COR-L47 (cell line): ENCODE measurements at regions not wholly inside any gene's neighbourhood (a gene's known extent, or its start where the extent isn't known, plus 50 kb on each side); places are given as distances from the start of the nearest gene placed in this dataset.
A peak's percentile ranks its signal among the peaks of the same experiment; 100 is the strongest.
"Not testable (repeated sequence)": the region's sequence is repeated elsewhere in the genome, so short reads cannot be mapped to it uniquely, and the experiment has no call there.

Experiments
- DNase-seq: peaks from one replicate; lab custom pipeline; 2025; lab: John Stamatoyannopoulos, UW

DNA sequence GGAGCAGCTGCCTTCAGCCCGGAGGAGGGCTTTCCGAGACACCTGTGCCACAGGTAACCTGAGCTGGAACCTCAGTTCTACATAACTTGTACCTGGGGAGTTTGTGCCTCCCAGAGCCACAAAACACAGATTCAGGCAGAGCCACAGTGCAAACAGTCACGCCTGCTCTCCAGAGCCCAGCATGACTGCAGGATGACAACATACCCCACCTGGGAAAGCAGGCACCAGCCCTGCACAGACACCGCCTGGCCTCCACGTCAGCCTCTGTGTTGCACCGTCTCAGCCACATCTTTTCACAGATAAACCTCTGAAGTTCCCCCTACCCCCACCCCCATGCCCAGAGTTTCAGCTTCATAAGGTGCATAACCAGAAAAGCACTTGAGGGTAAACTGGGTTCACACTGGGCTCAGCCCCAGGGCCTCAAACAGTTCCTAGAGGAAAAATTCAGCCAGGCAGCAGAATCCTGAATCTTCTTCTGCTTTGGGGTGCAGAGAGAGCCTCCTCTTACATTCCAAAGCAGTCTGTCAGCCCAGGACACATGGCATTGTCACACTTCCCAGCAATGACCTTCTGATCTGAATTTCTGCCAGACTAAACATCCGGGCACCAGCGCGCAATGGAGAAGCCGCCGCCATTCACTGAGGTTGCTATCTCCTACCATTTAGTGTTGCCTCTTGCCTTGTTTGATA is 229.5 kb downstream of the TOMM20 start:
- DNase-seq: peak; percentile 32

DNA sequence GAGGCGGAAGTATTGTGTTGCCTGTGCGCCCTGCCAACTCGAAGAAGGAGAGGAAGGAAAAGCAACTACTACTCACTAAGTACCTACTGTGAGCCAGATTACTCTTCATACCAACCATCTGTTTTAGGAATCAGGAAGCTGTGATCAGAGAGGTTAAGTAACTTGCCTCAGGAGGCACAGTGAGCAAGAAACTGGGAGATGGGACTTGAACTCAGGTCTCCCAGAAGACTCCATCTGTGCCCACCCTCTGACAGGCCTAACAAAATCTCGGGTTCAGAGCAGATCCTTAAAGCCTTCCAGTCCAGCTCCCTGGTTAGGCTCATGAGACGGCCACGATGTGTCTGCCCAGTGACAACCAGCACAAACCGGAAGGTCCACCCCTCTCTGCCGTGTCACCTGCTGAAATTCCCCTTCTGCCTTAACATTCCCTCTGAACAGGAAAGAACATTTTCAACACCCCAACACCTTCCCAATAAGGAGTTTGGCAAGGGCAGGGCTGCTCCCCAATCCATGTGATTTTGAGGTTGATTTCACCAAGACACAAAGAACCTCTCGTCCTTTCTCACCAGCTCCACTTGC is 230.1 kb downstream of the TOMM20 start:
- no peak for DNase-seq

DNA sequence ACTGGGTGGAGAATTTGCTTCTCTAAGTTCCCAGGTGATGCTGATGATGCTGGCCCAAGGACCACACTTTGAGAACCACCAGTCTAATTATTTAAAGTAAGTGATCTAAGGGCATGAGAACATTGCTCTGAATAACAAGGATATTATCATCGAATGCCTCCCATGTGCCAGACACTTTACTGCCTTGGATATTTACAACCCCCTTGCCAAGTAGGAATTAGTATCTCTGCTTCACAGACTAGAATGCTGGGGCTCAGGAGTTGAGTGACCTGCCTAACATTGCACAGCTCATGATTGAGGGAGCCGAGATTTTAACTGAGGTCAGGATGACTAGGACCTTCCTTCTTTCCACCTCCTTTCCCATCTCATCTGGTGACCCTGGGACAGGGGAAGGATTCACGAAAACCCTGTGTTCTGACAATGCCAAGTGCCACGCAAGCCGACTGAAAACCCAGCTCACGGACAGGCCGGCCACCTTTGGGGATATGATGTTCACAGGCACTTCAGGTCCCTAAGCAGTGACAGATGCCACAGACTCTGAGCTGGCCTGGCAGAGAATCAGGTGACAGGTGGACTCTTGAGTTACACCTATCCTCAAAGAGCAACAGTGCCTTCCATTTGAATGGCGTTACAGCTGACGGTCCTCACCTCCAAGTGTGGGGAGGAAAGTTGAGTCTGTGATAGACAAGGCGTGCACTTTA is 230.7 kb downstream of the TOMM20 start:
- no peak for DNase-seq

DNA sequence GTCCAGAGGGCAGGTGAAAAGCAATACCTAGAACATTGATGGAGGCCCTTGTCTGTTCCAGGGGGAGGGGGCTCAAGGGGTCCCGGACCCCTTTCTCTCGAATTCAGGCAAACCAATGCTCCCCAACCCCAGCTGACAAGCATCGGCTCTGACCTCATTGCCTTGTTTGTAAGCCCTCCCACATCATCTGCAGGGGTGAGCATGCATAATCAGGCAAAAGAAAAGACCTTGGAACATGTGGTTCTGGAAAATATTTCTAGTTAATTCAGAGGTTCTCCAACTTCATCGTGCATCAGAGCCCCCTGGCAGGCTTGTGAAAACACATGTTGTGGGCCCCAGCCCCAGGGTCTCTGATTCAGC is 231.3 kb downstream of the TOMM20 start:
- no peak for DNase-seq

DNA sequence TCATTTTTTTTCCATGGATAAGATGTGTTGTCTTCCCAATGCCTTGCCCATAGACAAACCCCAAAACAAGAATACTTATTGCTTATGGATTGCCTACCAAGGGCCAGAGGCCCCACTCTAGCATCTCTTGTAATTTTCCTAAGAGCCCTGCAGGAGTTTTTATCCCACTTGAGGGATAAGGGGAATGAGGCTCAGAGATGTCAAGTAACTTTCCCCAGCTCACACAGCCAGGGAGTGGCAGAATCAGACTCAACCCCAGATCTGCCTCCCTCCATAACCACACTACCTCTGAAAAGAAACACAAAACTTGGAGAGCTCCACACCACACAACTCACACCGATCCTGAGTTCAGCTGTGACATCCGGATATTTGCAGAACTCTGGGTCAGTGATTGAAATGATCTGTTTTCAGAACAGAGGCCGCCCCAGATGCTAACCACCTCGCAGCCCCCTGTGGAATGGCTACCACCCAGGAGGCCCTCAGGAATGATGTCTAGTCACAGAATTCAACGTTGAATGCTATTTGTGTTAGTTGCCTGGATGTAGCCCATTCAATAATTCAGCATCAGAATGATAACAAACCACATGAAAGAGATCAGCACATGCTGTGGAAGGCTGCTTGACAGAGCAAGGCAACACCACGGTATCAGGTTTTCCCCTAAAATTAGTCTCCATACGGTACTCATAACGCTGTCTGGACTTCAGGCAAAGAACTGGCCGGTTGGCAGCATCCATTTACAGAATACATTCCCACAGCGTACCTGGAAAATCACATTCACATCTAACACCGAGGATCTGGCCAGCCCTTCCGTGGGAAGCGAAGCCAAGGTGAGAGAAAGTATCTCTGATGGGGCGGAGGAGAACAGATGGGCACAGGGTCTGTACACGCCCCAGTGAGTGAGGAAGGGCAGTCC is 231.9 kb downstream of the TOMM20 start:
- no peak for DNase-seq

DNA sequence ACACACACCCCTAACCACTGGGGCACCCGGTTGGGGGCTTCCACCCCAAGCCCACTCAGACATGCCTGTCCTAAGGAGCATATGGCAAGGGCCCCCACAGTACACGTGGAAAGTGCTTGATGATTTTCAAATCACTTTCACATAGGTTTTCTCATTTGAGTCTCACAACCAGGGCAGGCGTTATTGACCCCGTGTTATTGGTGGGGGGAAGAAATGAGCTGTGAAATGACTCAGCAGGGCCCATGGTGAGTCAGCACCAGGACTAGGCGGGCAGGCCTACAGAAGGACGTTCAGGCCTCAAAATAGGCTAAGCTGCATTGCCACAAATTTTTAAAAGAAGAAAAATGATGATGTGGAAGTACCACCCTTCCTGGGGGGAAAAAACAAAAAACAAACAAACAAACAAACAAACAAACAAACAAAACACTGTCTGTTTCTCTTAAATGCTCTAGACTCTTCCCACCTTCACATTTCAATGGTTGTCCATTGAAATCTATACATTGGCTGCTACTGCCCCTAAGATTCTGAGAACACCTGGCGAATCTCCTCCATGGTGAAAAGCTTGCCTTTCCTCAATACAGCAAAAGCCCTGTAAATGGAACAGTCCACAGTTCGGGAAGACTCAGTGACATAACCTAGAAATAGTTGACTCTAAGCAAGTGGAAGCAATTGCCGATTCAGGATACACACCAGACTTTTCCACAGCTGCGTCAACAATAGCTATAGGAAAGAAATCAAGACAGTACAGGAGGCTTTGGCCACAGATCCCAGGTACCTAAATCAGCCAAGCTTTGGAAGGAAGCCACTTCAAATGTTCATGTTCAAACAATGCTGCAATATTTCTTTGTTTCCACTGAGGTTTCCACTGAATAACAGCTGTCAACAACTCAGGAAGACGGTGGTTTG is 234.7 kb downstream of the TOMM20 start:
- peak; percentile 76 for DNase-seq

DNA sequence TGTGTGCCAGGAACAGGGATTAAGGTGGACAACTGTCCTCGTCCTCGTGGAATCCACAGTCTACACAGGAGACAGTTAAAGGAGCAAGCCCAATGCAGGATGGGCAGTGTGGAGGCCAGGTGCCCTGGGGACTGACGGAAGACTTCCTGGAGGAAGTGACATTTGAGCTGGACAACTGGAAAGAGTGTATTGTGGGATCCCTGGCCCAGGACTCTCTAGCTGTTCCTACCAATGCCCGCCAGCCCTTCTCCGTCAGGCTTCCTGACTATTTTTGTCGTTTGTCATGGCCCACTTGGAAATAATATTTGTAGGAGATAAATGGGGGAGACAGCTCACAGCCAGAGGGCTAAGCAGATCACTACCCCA is 235.3 kb downstream of the TOMM20 start:
- DNase-seq: no peak

DNA sequence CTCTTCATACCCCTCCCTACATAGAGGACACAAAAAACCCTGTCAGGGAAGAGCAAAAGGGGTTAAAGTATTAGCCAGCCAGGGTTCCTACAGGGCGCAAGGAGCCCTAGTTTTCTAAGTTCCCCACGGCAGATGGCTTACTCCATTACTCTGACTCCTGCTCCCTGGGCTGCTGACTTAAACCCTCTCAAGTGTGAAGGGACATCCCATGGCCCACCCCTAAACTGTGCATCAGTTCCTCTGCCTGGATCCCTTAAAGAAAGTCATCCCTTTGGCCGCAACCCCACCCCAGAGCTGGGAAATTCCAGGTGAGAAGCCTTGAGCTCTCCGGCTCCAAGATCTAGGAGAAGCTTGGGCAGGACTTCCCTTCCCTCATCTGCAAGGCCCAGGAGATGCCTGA is 236.0 kb downstream of the TOMM20 start:
- DNase-seq: no peak

DNA sequence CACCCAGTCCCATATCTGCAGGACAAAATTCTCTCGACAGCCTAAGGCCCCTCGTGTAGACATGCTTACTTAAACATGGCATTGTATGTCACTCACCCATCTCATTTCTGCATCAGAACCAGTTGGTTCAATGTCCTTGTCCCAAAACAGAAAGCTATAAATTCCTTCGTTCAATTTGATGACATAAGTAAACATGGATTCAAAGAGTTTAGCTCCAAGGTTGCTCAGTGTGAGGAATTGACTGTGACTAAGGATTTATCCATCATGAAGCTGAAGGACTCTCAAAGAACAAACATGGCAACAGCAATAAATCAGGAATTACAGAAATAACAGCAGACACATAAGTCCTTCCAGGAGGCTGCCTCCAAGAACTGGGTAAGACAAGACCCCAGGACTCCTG is 237.2 kb downstream of the TOMM20 start:
- DNase-seq: no peak

DNA sequence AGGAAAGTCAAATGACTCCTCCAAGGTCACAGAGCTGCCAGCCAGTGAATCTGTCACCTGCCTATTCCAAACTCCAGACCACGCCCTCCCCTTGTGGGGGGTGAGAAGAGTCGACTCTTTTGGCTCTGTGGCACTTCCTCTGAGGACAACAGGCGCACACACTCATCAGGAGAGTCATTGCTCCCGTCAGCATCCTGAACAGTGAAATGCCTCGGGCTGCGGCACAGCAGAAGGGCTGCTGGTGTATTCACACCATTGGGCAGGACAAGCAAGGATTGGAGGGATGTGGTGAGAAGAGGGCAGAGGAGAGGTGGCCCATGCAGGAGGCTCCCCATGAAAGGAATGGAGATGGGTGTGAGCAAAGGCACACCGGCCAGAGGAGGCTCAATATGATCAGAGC is 239.0 kb downstream of the TOMM20 start:
- DNase-seq: no peak

DNA sequence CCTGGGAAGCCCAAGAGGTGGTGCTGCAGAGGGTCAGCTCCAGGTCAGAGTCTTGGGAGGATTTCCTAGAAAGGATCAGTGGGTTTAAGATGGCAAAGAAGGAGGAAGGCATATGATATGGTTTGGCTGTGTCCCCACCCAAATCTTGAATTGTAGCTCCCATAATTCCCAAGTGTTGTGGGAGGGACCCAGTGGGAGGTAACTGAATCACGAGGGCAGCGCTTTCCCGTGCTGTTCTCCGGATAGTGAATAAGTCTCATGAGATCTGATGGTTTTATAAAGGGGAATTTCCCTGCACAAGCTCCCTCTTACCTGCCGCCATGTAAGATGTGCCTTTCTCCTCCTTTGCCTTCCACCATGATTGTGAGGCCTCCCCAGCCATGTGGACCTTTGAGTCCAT is 240.4 kb downstream of the TOMM20 start:
- not testable (repeated sequence) for DNase-seq

DNA sequence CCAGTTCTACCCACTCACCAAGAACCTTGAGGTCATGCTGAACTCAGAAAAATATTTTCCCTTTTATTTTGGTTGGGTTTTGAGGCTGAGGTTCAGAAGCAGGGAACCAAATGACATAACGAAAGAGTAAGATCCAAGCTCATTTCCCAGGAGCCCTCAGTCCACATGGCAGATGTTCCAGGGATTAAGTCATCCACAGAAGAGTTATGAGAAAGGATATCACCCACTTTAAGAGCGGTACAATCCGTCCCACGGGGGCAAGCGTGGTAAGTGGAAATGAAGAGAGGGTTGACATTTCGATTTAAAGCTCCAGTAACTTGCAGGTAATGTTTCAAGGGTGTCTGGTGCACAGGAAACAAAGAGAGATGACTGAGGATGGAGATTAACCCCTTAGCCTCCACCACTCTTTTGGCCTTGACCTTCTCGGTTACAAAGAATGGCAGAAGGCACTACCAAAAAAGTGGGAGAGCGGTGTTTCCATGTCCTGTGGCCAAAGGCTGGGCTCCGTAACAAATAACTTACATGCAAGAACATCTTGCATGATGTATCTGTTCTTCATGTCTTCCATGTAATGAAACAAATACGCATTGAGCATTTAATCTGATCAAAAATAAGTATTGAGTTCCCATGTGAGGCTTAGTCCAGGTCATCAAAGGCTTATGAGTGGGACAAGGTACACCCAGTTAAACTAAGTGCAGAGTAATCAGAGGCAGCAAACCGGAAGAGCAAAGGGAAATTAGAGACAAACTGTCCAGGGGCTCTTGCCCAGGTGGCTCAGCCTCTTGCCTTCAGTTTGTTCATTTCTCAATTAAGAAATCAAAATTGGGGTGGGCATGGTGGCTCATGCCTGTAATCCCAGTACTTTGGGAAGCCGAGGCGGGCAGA is 241.4 kb downstream of the TOMM20 start:
- no peak for DNase-seq

DNA sequence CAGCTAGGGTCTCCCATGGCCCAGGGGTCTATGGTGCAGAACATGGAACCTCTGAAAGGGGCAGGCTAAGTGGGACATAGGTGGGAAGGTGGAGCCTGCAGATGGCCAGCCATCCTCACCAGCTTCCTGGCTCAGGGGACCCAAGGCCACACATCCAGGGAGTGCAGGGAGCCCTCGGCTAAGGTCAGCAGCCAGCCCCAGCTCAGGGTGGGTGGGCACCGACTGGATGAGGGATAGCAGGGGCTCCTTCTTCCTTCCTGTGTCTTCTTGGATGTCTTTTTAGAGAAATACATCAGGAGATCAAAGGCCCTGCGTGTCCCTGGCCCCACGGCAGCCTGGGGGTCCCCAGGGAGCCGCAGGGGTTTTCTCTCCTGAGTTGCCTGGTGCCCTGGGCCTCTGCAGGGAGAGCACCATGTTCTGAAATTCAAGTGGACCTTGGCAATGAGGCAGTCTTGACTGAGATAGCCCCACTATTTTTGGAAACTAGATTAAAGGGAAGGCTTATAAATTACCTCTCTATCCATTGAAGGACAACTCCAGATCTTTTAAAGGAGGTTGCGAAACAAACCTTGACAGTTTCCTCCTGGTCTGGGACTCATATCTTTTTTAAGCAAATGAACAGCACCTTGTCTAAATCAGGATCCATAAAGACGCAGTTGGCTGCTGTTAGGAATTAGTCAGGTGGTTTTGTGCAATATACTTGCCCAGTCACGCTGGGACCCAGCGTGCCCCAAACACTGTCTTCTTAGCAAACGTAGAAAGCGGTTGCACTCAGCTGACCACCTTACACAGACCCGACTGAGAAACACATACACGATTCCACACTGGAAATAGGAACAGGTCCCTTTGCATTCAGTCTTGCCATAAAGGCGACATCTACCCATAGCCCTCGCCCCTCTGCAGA is 242.3 kb downstream of the TOMM20 start:
- DNase-seq: no peak

DNA sequence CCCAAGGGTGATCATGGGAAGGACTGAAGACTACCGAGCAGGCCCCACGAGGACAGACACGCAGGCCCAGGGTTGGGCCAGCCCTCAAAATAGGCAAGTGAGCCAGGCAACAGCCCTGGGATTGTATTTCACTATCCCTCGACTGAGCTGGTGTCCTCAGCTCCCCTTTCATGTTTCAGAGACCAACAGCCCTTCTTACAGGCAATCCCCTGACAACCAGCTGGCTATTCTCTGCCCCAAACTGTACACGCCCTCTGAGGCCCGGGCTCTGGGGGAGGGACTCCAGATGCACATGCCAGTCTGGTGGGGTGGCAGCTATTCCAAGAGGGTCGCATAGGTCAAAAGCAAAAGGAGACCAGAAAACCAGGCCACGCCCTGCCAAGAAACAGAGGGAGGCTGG is 243.0 kb downstream of the TOMM20 start:
- DNase-seq: no peak

DNA sequence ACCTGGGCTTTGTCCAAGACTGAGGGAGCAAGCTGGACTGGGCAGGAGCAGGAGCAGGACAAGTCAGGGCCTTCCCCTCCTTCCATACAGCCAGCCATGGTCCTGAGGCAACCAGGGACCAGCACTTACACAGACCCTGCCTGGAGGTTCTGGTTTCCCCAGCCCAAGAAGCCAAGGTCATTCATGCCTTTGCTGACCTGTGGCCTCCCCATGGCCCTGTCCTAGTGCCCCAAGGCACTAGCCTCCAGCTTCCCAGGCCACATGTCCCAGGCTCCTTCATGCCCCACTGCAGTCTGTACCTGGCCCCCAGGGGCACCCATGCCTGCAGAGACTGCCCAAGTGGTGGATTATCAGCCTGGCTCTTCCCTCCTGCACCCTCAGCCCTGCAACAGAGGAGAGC is 243.9 kb downstream of the TOMM20 start:
- DNase-seq: no peak

DNA sequence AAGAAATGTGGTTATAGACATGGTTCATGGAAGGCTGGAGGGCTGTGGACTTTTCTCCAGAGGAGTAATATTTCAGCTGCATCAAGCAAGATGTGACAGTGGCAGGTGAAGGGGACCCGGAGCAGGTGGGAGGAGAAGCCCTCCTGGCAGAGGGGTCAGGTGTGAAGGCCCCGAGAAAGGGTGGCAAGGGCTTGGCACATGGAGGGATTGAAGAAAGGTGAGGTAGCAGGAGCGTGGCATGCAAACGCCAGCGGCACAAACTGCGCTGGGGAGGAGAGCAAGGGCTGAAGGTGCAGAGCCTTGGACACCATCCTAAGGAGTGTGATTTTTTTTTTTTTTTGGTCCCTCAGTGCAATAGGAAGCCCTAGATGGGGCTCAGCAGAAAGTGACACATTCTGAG is 244.6 kb downstream of the TOMM20 start:
- no peak for DNase-seq

DNA sequence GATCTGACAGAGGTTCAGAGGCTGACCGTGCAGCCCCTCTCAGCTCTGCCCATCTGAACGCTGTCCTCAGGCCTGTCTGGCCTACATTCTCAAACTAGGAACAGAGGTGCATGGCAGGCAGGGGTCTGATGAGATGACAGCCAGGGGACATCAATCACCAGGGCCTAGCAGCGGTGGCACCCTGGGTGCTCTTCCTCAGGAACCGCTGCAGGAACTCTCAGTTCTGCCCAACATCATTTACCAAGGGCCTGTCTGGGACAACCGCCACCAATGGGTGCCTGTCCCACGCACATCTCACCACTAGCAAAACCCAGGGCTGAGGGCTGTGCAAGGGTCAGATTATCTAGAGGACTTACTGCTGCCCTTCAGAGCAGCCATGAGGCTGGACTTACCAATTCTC is 245.7 kb downstream of the TOMM20 start:
- DNase-seq: no peak

DNA sequence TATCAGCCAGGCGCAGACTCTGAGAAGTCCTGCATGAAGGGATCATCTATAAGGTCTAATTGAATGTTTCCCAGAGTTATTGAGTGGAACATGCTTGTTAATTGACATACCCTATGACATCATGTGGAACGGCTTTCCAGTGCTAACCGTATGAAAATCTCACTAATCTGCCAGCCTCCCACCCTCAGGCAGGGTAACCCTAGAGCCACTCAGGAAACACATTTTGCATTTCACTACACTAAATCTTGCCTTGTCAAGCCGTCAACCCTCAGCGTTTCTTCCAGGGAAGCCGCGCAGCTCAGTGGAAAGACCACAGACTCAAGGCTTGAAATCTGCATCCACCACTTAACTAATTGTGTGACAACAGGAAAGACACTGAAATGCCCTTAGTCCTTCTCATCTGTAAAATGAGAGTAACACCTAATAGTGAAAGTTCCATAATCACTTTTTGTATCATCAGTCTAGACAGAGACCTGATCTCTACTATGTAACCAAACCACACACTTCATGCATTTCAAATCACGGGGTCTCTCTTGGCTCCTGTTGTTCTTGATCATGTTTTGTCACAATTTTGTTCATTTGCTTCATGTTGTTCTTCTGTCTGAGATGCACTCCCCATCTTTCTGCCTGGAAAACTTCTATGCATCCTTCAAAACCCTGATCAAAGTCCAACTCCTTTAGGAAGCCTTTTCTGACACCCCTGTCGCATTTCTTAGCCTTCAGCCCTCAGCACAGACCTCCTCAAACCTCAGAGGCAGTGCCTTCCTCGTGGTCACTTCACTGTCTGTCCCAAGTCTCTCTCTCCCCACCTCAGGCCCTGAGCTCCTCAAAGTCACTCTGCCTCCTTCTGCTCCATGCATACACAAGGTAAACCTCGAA is 246.5 kb downstream of the TOMM20 start:
- no peak for DNase-seq
